ENCODE measurements at regions not wholly inside any gene's neighbourhood (a gene's known extent, or its start where the extent isn't known, plus 50 kb on each side); places are given as distances from the start of the nearest gene placed in this dataset.

- no peak for DNase-seq (ENCODE audit: low read depth in 3 of 3)
These were observed 87.4 kb upstream of the FZD10 start for GRCh38 chr12:130074661-130075406.

- DNase-seq (ENCODE audit: low read depth in 3 of 3), result no peak
These were observed 86.7 kb upstream of the FZD10 start for GRCh38 chr12:130075497-130076076.

GRCh38 chr12:130076126-130076525, 86.1 kb upstream of the FZD10 start:
- no peak for DNase-seq (ENCODE audit: low read depth in 3 of 3)

GRCh38 chr12:130076752-130077151, 85.5 kb upstream of the FZD10 start:
- no peak for DNase-seq (ENCODE audit: low read depth in 3 of 3)

GRCh38 chr12:130078852-130079251, 83.4 kb upstream of the FZD10 start:
- DNase-seq (ENCODE audit: low read depth in 3 of 3), result no peak

- DNase-seq (ENCODE audit: low read depth in 3 of 3), result no peak
These were observed 83.0 kb upstream of the FZD10 start for GRCh38 chr12:130079279-130079678.

GRCh38 chr12:130080205-130080604, 82.1 kb upstream of the FZD10 start:
- DNase-seq (ENCODE audit: low read depth in 3 of 3), result no peak

- DNase-seq (ENCODE audit: low read depth in 3 of 3), result no peak
These were observed 81.0 kb upstream of the FZD10 start for GRCh38 chr12:130081117-130081805.

- no peak for DNase-seq (ENCODE audit: low read depth in 3 of 3)
These were observed 79.3 kb upstream of the FZD10 start for GRCh38 chr12:130083002-130083401.

- no peak for DNase-seq (ENCODE audit: low read depth in 3 of 3)
These were observed 78.5 kb upstream of the FZD10 start for GRCh38 chr12:130083734-130084133.

GRCh38 chr12:130084359-130084758, 77.9 kb upstream of the FZD10 start:
- no peak for DNase-seq (ENCODE audit: low read depth in 3 of 3)

- DNase-seq (ENCODE audit: low read depth in 3 of 3), result peak in 1 of 3 experiments; percentile 8
These were observed 76.0 kb upstream of the FZD10 start for GRCh38 chr12:130086248-130086647.

GRCh38 chr12:130086797-130087196, 75.5 kb upstream of the FZD10 start:
- DNase-seq (ENCODE audit: low read depth in 3 of 3), result no peak

- peak in 1 of 3 experiments; percentile 3 for DNase-seq (ENCODE audit: low read depth in 3 of 3)
These were observed 75.0 kb upstream of the FZD10 start for GRCh38 chr12:130087222-130087621.

GRCh38 chr12:130088504-130088903, 73.8 kb upstream of the FZD10 start:
- no peak for DNase-seq (ENCODE audit: low read depth in 3 of 3)

GRCh38 chr12:130090542-130090941, 71.7 kb upstream of the FZD10 start:
- DNase-seq (ENCODE audit: low read depth in 3 of 3), result no peak

GRCh38 chr12:130093380-130093779, 68.9 kb upstream of the FZD10 start:
- DNase-seq (ENCODE audit: low read depth in 3 of 3), result no peak

- no peak for DNase-seq (ENCODE audit: low read depth in 3 of 3)
These were observed 64.9 kb upstream of the FZD10 start for GRCh38 chr12:130097342-130097741.

- DNase-seq (ENCODE audit: low read depth in 3 of 3), result no peak
These were observed 64.4 kb upstream of the FZD10 start for GRCh38 chr12:130097798-130098255.

- DNase-seq (ENCODE audit: low read depth in 3 of 3), result no peak
These were observed 63.8 kb upstream of the FZD10 start for GRCh38 chr12:130098301-130099005.

- DNase-seq (ENCODE audit: low read depth in 3 of 3), result no peak
These were observed 61.5 kb upstream of the FZD10 start for GRCh38 chr12:130100634-130101362.

- no peak for DNase-seq (ENCODE audit: low read depth in 3 of 3)
These were observed 60.9 kb upstream of the FZD10 start for GRCh38 chr12:130101370-130101769.

Data from stimulated activated CD4-positive, alpha-beta T cell treated with anti-CD3 and anti-CD28 coated beads, TNF-alpha, amount 100 ng/mL, for 24 hours (primary cell).